ENCODE measurements at regions not wholly inside any gene's neighbourhood (a gene's known extent, or its start where the extent isn't known, plus 50 kb on each side); places are given as distances from the start of the nearest gene placed in this dataset.
"Not testable (repeated sequence)": the region's sequence is repeated elsewhere in the genome, so short reads cannot be mapped to it uniquely, and the experiment has no call there.

DNA sequence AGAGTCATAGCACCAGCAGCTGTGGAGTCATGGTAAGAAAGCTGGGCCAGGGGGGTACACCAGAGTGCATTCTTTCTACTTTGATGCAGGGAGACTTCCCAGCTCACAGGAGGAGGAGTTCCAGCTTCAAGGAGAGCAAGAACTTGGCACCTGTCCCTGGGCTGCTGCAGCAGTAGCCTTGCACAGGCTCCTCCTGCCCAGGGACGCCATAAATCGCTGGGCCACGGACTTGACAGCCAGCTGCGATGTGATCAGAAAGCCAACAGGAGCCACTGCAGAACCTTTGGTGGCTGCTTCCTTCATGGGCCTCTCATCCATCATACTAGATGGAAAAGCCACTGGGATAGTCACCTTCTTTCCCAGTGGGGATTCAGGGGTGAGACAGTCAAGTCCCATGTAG lies 234.7 kb downstream of the NMUR2 start:
- no peaks in the 10 kb centered on the region for H4K20me1 ChIP-seq (ENCODE audit: control insufficient read depth, extremely low read depth, insufficient read depth, low read length)
- DNase-seq (ENCODE audit: low read depth in 2 of 2) = no peak
- H3K79me2 ChIP-seq (ENCODE audit: control insufficient read depth, insufficient read depth, low read length) = no peaks in the 10 kb centered on the region
- H3K4me2 ChIP-seq (ENCODE audit: extremely low read depth, insufficient read depth, low read length) = no peak overlapping the region
- no peak overlapping the region for H3K9ac ChIP-seq (ENCODE audit: insufficient read depth, low read length)
- TF ChIP-seq, protein P1, sequence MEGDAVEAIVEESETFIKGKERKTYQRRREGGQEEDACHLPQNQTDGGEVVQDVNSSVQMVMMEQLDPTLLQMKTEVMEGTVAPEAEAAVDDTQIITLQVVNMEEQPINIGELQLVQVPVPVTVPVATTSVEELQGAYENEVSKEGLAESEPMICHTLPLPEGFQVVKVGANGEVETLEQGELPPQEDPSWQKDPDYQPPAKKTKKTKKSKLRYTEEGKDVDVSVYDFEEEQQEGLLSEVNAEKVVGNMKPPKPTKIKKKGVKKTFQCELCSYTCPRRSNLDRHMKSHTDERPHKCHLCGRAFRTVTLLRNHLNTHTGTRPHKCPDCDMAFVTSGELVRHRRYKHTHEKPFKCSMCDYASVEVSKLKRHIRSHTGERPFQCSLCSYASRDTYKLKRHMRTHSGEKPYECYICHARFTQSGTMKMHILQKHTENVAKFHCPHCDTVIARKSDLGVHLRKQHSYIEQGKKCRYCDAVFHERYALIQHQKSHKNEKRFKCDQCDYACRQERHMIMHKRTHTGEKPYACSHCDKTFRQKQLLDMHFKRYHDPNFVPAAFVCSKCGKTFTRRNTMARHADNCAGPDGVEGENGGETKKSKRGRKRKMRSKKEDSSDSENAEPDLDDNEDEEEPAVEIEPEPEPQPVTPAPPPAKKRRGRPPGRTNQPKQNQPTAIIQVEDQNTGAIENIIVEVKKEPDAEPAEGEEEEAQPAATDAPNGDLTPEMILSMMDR (conservative IDR thresholded peaks at IDR 0.05 in 1 of 2, IDR thresholded peaks at IDR 0.05 in 1 of 2; ENCODE audit: low read depth in 1 of 2, low read length in 2 of 2) = no peak
- no peak for TF ChIP-seq EZH2 (IDR thresholded peaks at IDR 0.05; ENCODE audit: low read length, missing control alignments)
- no peaks in the 10 kb centered on the region for H3K9me3 ChIP-seq (ENCODE audit: control insufficient read depth, insufficient read depth, low read depth, low read length)
- no peak overlapping the region for H3K4me3 ChIP-seq (replicated peaks in 1 of 4; ENCODE audit: control extremely low read depth in 1 of 4, insufficient read depth in 1 of 4, low read depth in 3 of 4, low read length in 4 of 4)
- no peaks in the 10 kb centered on the region for H3K36me3 ChIP-seq (ENCODE audit: control insufficient read depth, insufficient read depth, low read length)
- no peak overlapping the region for H2AFZ ChIP-seq (ENCODE audit: low read length)
- no peaks in the 10 kb centered on the region for H3K27me3 ChIP-seq (ENCODE audit: control insufficient read depth, insufficient read depth, low read length)
- no peak overlapping the region for H3K27ac ChIP-seq (ENCODE audit: insufficient read depth, low read length)
- no peaks in the 10 kb centered on the region for H3K4me1 ChIP-seq (ENCODE audit: control insufficient read depth, extremely low read depth, insufficient read depth, low read length)

- Histone ChIP-seq H3K4me1 (ENCODE audit: control insufficient read depth, extremely low read depth, insufficient read depth, low read length) (no peaks in the 10 kb centered on the region), H3K9me3 (ENCODE audit: control insufficient read depth, insufficient read depth, low read depth, low read length) (no peaks in the 10 kb centered on the region), H3K27me3 (ENCODE audit: control insufficient read depth, insufficient read depth, low read length) (no peaks in the 10 kb centered on the region), H3K4me3 (replicated peaks in 1 of 4; ENCODE audit: control extremely low read depth in 1 of 4, insufficient read depth in 1 of 4, low read depth in 3 of 4, low read length in 4 of 4) (no peak overlapping the region), H4K20me1 (ENCODE audit: control insufficient read depth, extremely low read depth, insufficient read depth, low read length) (no peaks in the 10 kb centered on the region), H3K27ac (ENCODE audit: insufficient read depth, low read length) (no peak overlapping the region), H3K4me2 (ENCODE audit: extremely low read depth, insufficient read depth, low read length) (no peak overlapping the region), H2AFZ (ENCODE audit: low read length) (no peak overlapping the region), H3K9ac (ENCODE audit: insufficient read depth, low read length) (no peak overlapping the region), H3K79me2 (ENCODE audit: control insufficient read depth, insufficient read depth, low read length) (no peaks in the 10 kb centered on the region), H3K36me3 (ENCODE audit: control insufficient read depth, insufficient read depth, low read length) (no peaks in the 10 kb centered on the region)
- TF ChIP-seq EZH2 (IDR thresholded peaks at IDR 0.05; ENCODE audit: low read length, missing control alignments) = no peak
- TF ChIP-seq, protein P1 (conservative IDR thresholded peaks at IDR 0.05 in 1 of 2, IDR thresholded peaks at IDR 0.05 in 1 of 2; ENCODE audit: low read depth in 1 of 2, low read length in 2 of 2) = no peak
- no peak for DNase-seq (ENCODE audit: low read depth in 2 of 2)
Observed at GRCh38 chr5:152164860-152165259, 240.2 kb upstream of the GLRA1 start.

- not testable (repeated sequence) for H3K4me2 ChIP-seq (ENCODE audit: extremely low read depth, insufficient read depth, low read length); H3K9me3 ChIP-seq (ENCODE audit: control insufficient read depth, insufficient read depth, low read depth, low read length); H3K27me3 ChIP-seq (ENCODE audit: control insufficient read depth, insufficient read depth, low read length); H2AFZ ChIP-seq (ENCODE audit: low read length); H3K27ac ChIP-seq (ENCODE audit: insufficient read depth, low read length); DNase-seq (ENCODE audit: low read depth in 2 of 2); H3K9ac ChIP-seq (ENCODE audit: insufficient read depth, low read length); H3K4me3 ChIP-seq (replicated peaks in 1 of 4; ENCODE audit: control extremely low read depth in 1 of 4, insufficient read depth in 1 of 4, low read depth in 3 of 4, low read length in 4 of 4); H3K36me3 ChIP-seq (ENCODE audit: control insufficient read depth, insufficient read depth, low read length); H3K79me2 ChIP-seq (ENCODE audit: control insufficient read depth, insufficient read depth, low read length); H4K20me1 ChIP-seq (ENCODE audit: control insufficient read depth, extremely low read depth, insufficient read depth, low read length); H3K4me1 ChIP-seq (ENCODE audit: control insufficient read depth, extremely low read depth, insufficient read depth, low read length)
Observed at GRCh38 chr5:152159894-152160293, 235.2 kb upstream of the GLRA1 start.

DNA sequence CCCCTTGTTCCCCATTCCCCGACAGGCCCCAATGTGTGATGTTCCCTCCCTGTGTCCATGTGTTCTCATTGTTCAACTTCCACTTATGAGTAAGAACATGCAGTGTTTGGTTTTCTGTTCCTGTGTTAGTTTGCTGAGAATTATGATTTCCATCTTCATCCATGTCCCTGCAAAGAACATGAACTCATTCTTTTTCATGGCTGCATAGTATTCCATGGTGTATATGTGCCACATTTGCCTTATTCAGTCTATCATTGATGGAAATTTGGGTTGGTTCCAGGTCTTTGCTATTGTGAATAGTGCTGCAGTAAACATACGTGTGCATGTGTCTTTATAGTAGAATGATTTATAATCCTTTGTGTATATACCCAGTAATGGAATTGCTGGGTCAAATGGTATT lies 229.8 kb upstream of the GLRA1 start:
- not testable (repeated sequence) for H3K4me2 ChIP-seq (ENCODE audit: extremely low read depth, insufficient read depth, low read length); DNase-seq (ENCODE audit: low read depth in 2 of 2); H4K20me1 ChIP-seq (ENCODE audit: control insufficient read depth, extremely low read depth, insufficient read depth, low read length); H3K9me3 ChIP-seq (ENCODE audit: control insufficient read depth, insufficient read depth, low read depth, low read length); H3K4me1 ChIP-seq (ENCODE audit: control insufficient read depth, extremely low read depth, insufficient read depth, low read length); H3K27ac ChIP-seq (ENCODE audit: insufficient read depth, low read length); H2AFZ ChIP-seq (ENCODE audit: low read length); H3K4me3 ChIP-seq (replicated peaks in 1 of 4; ENCODE audit: control extremely low read depth in 1 of 4, insufficient read depth in 1 of 4, low read depth in 3 of 4, low read length in 4 of 4); H3K36me3 ChIP-seq (ENCODE audit: control insufficient read depth, insufficient read depth, low read length); H3K27me3 ChIP-seq (ENCODE audit: control insufficient read depth, insufficient read depth, low read length); H3K79me2 ChIP-seq (ENCODE audit: control insufficient read depth, insufficient read depth, low read length); H3K9ac ChIP-seq (ENCODE audit: insufficient read depth, low read length)

Measured in fibroblast of lung (primary cell).